Peyer's patch (tissue), 4 donors: ENCODE measurements at regions not wholly inside any gene's neighbourhood (a gene's known extent, or its start where the extent isn't known, plus 50 kb on each side); places are given as distances from the start of the nearest gene placed in this dataset.
"Not testable (repeated sequence)": the region's sequence is repeated elsewhere in the genome, so short reads cannot be mapped to it uniquely, and the experiment has no call there.

Experiments
- DNase-seq, 3 donors: peaks; one replicate each; pipeline ENCODE4 v3.0.0-alpha.2; 2017 to 2019
- H3K27ac ChIP-seq, 4 donors: fragments of 200-600 bp; sonication (generic); one replicate each; pipeline ENCODE4 v1.5.1; 2016 to 2019
- H3K27me3 ChIP-seq, 2 donors: fragments of 200-600 bp; sonication (generic); one replicate each; pipeline ENCODE4 v1.5.1; 2019
- H3K36me3 ChIP-seq, 3 donors: fragments of 200-600 bp; sonication (generic); one replicate each; pipeline ENCODE4 v1.5.1; 2016 to 2019
- H3K4me1 ChIP-seq, 4 donors: fragments of 200-600 bp; sonication (generic); one replicate each; pipeline ENCODE4 v1.5.1; 2016 to 2019
- H3K4me3 ChIP-seq, 4 donors: fragments of 200-600 bp; sonication (generic); 1 replicate in 3 of 4; 2 replicates in 1 of 4; pipeline ENCODE4 v1.5.1; 2016 to 2019; ENCODE audit warnings: mild to moderate bottlenecking in 1 of 4
- H3K9me3 ChIP-seq, 4 donors: fragments of 200-600 bp; sonication (generic); one replicate each; pipeline ENCODE4 v1.5.1; 2016 to 2019; ENCODE audit warnings: mild to moderate bottlenecking in 1 of 4
- POLR2A ChIP-seq, 2 donors: fragments of 450-650 bp; IDR thresholded peaks; one replicate each; pipeline ENCODE4 v1.5.1; 2017; ENCODE audit warnings: antibody characterized with exemption in 2 of 2, mild to moderate bottlenecking in 2 of 2, moderate library complexity in 2 of 2
- TF ChIP-seq, protein P1 (sequence below), 6 experiments: fragments of 450-650 bp in 4 of 6; fragments of 200-600 bp in 2 of 6; sonication (generic) in 1 of 6; IDR thresholded peaks; one replicate each; pipeline ENCODE4 v1.5.1; 2017 to 2019; ENCODE audit warnings: antibody characterized with exemption in 6 of 6, mild to moderate bottlenecking in 3 of 6, moderate library complexity in 1 of 6

DNA sequence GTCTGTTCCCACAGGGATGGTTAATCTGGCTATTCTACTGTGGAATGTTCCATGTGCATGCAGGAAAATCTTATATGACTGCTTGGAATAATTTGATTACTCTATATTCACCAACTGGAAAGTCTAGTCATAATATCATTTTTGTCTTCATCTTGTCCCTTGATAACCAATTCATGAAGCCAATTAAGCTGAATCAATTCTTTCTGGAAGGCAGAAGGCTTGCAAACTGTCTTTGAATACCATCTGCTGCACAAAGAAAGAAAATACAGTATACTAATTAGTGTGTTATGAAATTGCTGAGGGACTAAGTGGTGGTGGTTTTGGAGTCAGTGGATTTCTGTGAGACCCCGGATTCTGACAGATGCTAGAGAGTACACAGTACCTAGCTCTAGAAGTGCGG lies 546.5 kb upstream of the MIS18BP1 start:
- H3K4me3 ChIP-seq = no peak overlapping the region

DNA sequence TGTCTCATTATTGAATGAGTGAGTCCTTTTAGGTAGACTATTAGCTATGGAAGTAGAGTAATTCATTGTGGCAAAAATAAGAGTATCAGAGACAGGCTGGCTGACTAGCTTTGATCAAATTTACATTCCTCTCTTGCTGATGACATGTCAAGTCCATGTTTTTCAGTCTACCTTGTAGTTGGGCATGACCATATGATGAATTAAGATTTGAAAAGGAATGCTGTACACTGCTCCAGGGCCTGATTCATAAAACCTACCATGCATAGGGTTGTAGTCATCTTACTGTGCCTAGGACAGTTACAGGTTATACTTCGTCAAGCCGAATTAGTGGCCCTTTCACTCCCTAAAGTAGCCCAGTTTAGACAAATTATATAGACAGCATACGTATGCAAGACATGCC lies 545.7 kb upstream of the MIS18BP1 start:
- Histone ChIP-seq H3K4me3 (no peak overlapping the region), H3K27me3 (no peaks in the 10 kb centered on the region), H3K36me3 (no peaks in the 10 kb centered on the region), H3K4me1 (no peaks in the 10 kb centered on the region), H3K27ac (no peak overlapping the region), H3K9me3 (peaks cover 0 to 4% (median 0%) of the 10 kb centered on the region in 4 donors)
- DNase-seq = no peak
- no peak for TF ChIP-seq POLR2A (IDR thresholded peaks at IDR 0.05)
- TF ChIP-seq, protein P1, sequence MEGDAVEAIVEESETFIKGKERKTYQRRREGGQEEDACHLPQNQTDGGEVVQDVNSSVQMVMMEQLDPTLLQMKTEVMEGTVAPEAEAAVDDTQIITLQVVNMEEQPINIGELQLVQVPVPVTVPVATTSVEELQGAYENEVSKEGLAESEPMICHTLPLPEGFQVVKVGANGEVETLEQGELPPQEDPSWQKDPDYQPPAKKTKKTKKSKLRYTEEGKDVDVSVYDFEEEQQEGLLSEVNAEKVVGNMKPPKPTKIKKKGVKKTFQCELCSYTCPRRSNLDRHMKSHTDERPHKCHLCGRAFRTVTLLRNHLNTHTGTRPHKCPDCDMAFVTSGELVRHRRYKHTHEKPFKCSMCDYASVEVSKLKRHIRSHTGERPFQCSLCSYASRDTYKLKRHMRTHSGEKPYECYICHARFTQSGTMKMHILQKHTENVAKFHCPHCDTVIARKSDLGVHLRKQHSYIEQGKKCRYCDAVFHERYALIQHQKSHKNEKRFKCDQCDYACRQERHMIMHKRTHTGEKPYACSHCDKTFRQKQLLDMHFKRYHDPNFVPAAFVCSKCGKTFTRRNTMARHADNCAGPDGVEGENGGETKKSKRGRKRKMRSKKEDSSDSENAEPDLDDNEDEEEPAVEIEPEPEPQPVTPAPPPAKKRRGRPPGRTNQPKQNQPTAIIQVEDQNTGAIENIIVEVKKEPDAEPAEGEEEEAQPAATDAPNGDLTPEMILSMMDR (IDR thresholded peaks at IDR 0.05) = no peak

More for the DNA sequence above, 546.5 kb upstream of the MIS18BP1 start:
- no peak for DNase-seq
- Histone ChIP-seq H3K27me3 (no peaks in the 10 kb centered on the region), H3K36me3 (no peaks in the 10 kb centered on the region), H3K4me1 (no peaks in the 10 kb centered on the region), H3K9me3 (peaks cover 0 to 4% (median 0%) of the 10 kb centered on the region in 4 donors), H3K27ac (no peak overlapping the region)
- TF ChIP-seq, protein P1 (IDR thresholded peaks at IDR 0.05) = no peak
- no peak for TF ChIP-seq POLR2A (IDR thresholded peaks at IDR 0.05)

DNA sequence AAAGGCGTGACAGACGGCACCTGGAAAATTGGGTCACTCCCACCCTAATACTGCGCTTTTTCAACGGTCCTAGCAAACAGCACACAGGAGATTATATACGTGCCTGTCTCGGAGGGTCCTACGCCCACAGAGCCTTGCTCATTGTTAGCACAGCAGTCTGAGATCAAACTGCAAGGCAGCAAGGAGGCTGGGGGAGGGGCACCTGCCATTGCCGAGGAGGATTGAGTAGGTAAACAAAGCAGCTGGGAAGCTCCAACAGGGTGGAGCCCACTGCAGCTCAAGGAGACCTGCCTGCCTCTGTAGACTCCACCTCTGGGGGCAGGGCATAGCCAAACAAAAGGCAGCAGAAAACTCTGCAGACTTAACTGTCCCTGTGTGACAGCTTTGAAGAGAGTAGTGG lies 543.0 kb upstream of the MIS18BP1 start:
- not testable (repeated sequence) for H3K4me1 ChIP-seq, H3K4me3 ChIP-seq, H3K9me3 ChIP-seq, DNase-seq, H3K27me3 ChIP-seq, H3K36me3 ChIP-seq, H3K27ac ChIP-seq

DNA sequence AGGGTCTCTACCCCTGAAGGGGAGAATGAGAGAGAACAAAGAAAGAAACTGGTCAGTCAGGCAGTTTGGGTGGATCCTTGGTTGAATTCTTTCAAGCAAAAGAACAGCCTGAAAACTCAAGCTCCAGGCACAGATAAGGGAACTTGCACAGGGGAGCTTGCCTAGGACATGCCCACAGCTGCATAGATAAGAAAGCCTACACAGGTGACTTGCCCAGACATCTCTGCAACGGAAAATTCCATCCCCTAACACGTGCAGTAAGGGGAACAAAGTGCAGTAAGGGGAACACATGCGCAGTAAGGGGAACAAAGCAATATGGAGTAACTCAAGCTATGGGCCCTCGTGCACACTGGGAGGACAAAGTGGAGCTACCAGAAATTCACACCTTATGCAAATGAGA lies 540.1 kb upstream of the MIS18BP1 start:
- H3K4me1 ChIP-seq = no peaks in the 10 kb centered on the region
- H3K27me3 ChIP-seq = no peaks in the 10 kb centered on the region
- H3K36me3 ChIP-seq = no peaks in the 10 kb centered on the region
- H3K27ac ChIP-seq = no peak overlapping the region
- peaks cover 0 to 4% (median 1%) of the 10 kb centered on the region in 4 donors for H3K9me3 ChIP-seq
- TF ChIP-seq, protein P1 (IDR thresholded peaks at IDR 0.05) = no peak
- no peak for TF ChIP-seq POLR2A (IDR thresholded peaks at IDR 0.05)
- no peak for DNase-seq
- no peak overlapping the region for H3K4me3 ChIP-seq

DNA sequence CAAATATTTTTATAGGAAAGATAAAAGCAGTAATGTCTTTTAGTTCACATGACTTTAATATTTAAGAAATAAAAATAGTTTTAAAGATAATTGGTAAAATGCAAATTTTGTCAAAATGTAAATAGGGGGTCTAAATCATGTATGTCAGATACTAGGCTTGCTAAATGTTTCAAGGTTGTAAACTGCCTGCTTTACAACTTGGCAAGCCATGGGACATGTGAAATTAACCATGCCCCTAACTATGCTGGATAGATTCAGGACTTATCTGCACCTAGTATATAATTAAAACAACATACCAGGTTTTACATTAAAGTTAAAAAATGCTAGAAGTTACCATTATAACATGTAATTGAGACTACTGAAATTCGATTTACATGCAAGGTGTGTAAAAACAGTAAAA lies 537.3 kb upstream of the MIS18BP1 start:
- Histone ChIP-seq H3K9me3 (peaks cover 0 to 12% (median 1%) of the 10 kb centered on the region in 4 donors), H3K27me3 (no peaks in the 10 kb centered on the region), H3K27ac (no peak overlapping the region), H3K4me1 (no peaks in the 10 kb centered on the region), H3K36me3 (no peaks in the 10 kb centered on the region), H3K4me3 (no peak overlapping the region)
- DNase-seq = no peak
- TF ChIP-seq, protein P1 (IDR thresholded peaks at IDR 0.05) = no peak
- TF ChIP-seq POLR2A (IDR thresholded peaks at IDR 0.05) = no peak

DNA sequence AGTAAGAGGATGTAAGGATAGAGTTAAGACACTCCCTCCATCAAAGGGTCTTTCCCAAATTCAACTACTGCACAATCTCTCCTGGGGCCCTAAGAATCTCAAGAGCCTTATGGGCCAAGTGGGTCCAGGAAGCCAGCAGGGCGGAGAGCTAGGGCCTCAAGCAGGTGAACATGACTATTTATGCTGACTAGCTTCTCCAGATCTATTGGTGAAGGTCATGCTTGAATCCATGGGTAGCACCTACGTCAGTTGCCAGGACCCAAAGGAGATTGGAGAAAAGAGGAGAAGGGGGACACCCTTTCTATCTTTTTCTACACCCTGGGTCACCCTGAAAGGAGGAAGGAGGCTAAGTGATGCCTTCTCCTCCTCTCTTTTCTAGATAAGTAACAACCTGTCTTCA lies 534.2 kb upstream of the MIS18BP1 start:
- Histone ChIP-seq H3K27me3 (no peaks in the 10 kb centered on the region), H3K4me1 (no peaks in the 10 kb centered on the region), H3K4me3 (no peak overlapping the region), H3K36me3 (no peaks in the 10 kb centered on the region), H3K9me3 (peaks cover 0 to 12% (median 1%) of the 10 kb centered on the region in 4 donors), H3K27ac (no peak overlapping the region)
- DNase-seq = no peak
- TF ChIP-seq, protein P1 (IDR thresholded peaks at IDR 0.05) = no peak
- TF ChIP-seq POLR2A (IDR thresholded peaks at IDR 0.05) = no peak
